ENCODE measurements at regions not wholly inside any gene's neighbourhood (a gene's known extent, or its start where the extent isn't known, plus 50 kb on each side); places are given as distances from the start of the nearest gene placed in this dataset.

- ATAC-seq (no peak), DNase-seq (ENCODE audit: low read depth in 1 of 2, low spot score in 1 of 2) (no peak), FAIRE-seq (no peak)
- no peaks in the 10 kb centered on the region for H3K4me1 ChIP-seq
- TF ChIP-seq CTCF (IDR thresholded peaks at IDR 0.05) (no peak), ELK1 (IDR thresholded peaks at IDR 0.05; ENCODE audit: low read depth, low read length) (no peak), MYC (IDR thresholded peaks at IDR 0.05; ENCODE audit: borderline replicate concordance, low read length) (no peak), HOXB5 (CRISPR knock-in tag; IDR thresholded peaks at IDR 0.05) (no peak), SMC3 (IDR thresholded peaks at IDR 0.05) (no peak), GATA3 (IDR thresholded peaks at IDR 0.05; ENCODE audit: borderline replicate concordance) (no peak), TFCP2L1 (CRISPR knock-in tag; IDR thresholded peaks at IDR 0.05) (no peak)
- no peaks in the 10 kb centered on the region for H3K9me3 ChIP-seq
- CTCF ChIA-PET, result no interaction called here
- no peak overlapping the region for H3K4me3 ChIP-seq
- POLR2A ChIA-PET, result no interaction called here
- WGBS (ENCODE audit: missing lambda C conversion rate), result 1% methylated on average over 4 of the region's 4 CpGs
- no peak overlapping the region for H3K27ac ChIP-seq
- H3K4me2 ChIP-seq, result no peak overlapping the region
Observed at GRCh38 chr1:69291541-69291940, 276.2 kb upstream of the LRRC7 start.

- Histone ChIP-seq H3K4me3 (no peak overlapping the region), H3K9me3 (no peaks in the 10 kb centered on the region), H3K4me2 (no peak overlapping the region), H3K4me1 (no peaks in the 10 kb centered on the region), H3K27ac (no peak overlapping the region)
- ATAC-seq (no peak), FAIRE-seq (no peak), DNase-seq (ENCODE audit: low read depth in 1 of 2, low spot score in 1 of 2) (no peak)
- WGBS (ENCODE audit: missing lambda C conversion rate), result 21% methylated on average over 3 of the region's 3 CpGs
- TF ChIP-seq CBX2 (IDR thresholded peaks at IDR 0.05; ENCODE audit: borderline replicate concordance, low read depth) (no peak), NPAS2 (CRISPR knock-in tag; IDR thresholded peaks at IDR 0.05; ENCODE audit: borderline replicate concordance) (no peak), ZSCAN20 (CRISPR knock-in tag; IDR thresholded peaks at IDR 0.05) (no peak), HES2 (IDR thresholded peaks at IDR 0.05) (no peak), ZC3H11A (IDR thresholded peaks at IDR 0.05) (no peak), RCOR1 (IDR thresholded peaks at IDR 0.05; ENCODE audit: low read depth, low read length) (no peak), BHLHE40 (IDR thresholded peaks at IDR 0.05; ENCODE audit: low read depth, low read length) (no peak), GATA3 (IDR thresholded peaks at IDR 0.05; ENCODE audit: borderline replicate concordance) (no peak), HEYL (CRISPR knock-in tag; IDR thresholded peaks at IDR 0.05) (no peak), CHD4 (IDR thresholded peaks at IDR 0.05; ENCODE audit: borderline replicate concordance) (no peak), SREBF2 (IDR thresholded peaks at IDR 0.05) (no peak), MAFK (IDR thresholded peaks at IDR 0.05; ENCODE audit: partially characterized antibody) (no peak)
- POLR2A ChIA-PET, result no interaction called here
- CTCF ChIA-PET, result no interaction called here
Observed at GRCh38 chr1:69292833-69293232, 274.9 kb upstream of the LRRC7 start.

GRCh38 chr1:69294171-69294570 lies 273.6 kb upstream of the LRRC7 start:
- no peak overlapping the region for H3K4me3 ChIP-seq
- H3K27ac ChIP-seq, result no peak overlapping the region
- no peaks in the 10 kb centered on the region for H3K9me3 ChIP-seq
- no peak for TF ChIP-seq CHD2 (IDR thresholded peaks at IDR 0.05; ENCODE audit: low read length, partially characterized antibody)
- DNase-seq (ENCODE audit: low read depth in 1 of 2, low spot score in 1 of 2) (no peak), ATAC-seq (no peak), FAIRE-seq (no peak)
- H3K4me1 ChIP-seq, result no peaks in the 10 kb centered on the region
- ChIA-PET POLR2A (no interaction called here), CTCF (no interaction called here)
- 36% methylated on average over 1 of the region's 1 CpG for WGBS (ENCODE audit: missing lambda C conversion rate)
- no peak overlapping the region for H3K4me2 ChIP-seq

- ChIA-PET POLR2A (no interaction called here), CTCF (no interaction called here)
- no peak for ATAC-seq
- TF ChIP-seq JUNB (IDR thresholded peaks at IDR 0.05) (no peak), EHF (CRISPR knock-in tag; IDR thresholded peaks at IDR 0.05) (no peak), RCOR1 (IDR thresholded peaks at IDR 0.05; ENCODE audit: low read depth, low read length) (no peak), RFX5 (IDR thresholded peaks at IDR 0.05) (no peak), EP300 (IDR thresholded peaks at IDR 0.05) (no peak), HDAC2 (IDR thresholded peaks at IDR 0.05) (no peak), CHD2 (IDR thresholded peaks at IDR 0.05; ENCODE audit: low read length, partially characterized antibody) (no peak), FOSB (CRISPR knock-in tag; IDR thresholded peaks at IDR 0.05) (no peak)
- no peak for FAIRE-seq
- H3K27ac ChIP-seq, result no peak overlapping the region
- no peak for DNase-seq (ENCODE audit: low read depth in 1 of 2, low spot score in 1 of 2)
- no peak overlapping the region for H3K4me2 ChIP-seq
- no peak overlapping the region for H3K4me3 ChIP-seq
- H3K9me3 ChIP-seq, result no peaks in the 10 kb centered on the region
- 0% methylated on average over 2 of the region's 2 CpGs for WGBS (ENCODE audit: missing lambda C conversion rate)
- H3K4me1 ChIP-seq, result no peaks in the 10 kb centered on the region
Observed at GRCh38 chr1:69295265-69295664, 272.5 kb upstream of the LRRC7 start.

Measured in A549 (cell line).